MCF 10A (cell line): ENCODE measurements at regions not wholly inside any gene's neighbourhood (a gene's known extent, or its start where the extent isn't known, plus 50 kb on each side); places are given as distances from the start of the nearest gene placed in this dataset.

Experiments used
- BruUV-seq: library from RNA; stranded (reverse); fragments of 400-500 nt; replicated peaks from 2 replicates; lab custom pipeline; 2021; lab: Mats Ljungman, UMichigan
- CTCF ChIA-PET: fragments of 300-600 bp; sonication (Branson Sonifier 250); formaldehyde crosslinking; extraction: SDS; loops from one replicate; lab custom pipeline; 2021; ENCODE audit warnings: antibody characterized with exemption, inconsistent platforms; lab: Yijun Ruan, JAX
- POLR2A ChIA-PET: fragments of 300-600, 350-650 bp; sonication (Branson Sonifier 250); formaldehyde crosslinking; extraction: SDS; loops from one replicate; lab custom pipeline; 2020; ENCODE audit warnings: antibody characterized with exemption, inconsistent platforms; lab: Yijun Ruan, JAX
- DNase-seq: peaks from one replicate; pipeline ENCODE4 v3.0.0-alpha.2; 2018; ENCODE audit not compliant: unreplicated experiment
- H3K27ac Mint-ChIP-seq: one replicate; pipeline ENCODE4 v1.8.0; 2022; ENCODE audit warnings: mild to moderate bottlenecking, low read depth, mixed read lengths; ENCODE audit not compliant: unreplicated experiment
- H3K27me3 Mint-ChIP-seq: one replicate; pipeline ENCODE4 v1.8.0; 2022; ENCODE audit warnings: mixed read lengths; ENCODE audit not compliant: insufficient read depth, unreplicated experiment
- H3K36me3 Mint-ChIP-seq: one replicate; pipeline ENCODE4 v1.8.0; 2022; ENCODE audit warnings: mild to moderate bottlenecking, moderate library complexity, mixed read lengths; ENCODE audit not compliant: insufficient read depth, unreplicated experiment
- H3K4me1 Mint-ChIP-seq: one replicate; pipeline ENCODE4 v1.8.0; 2022; ENCODE audit warnings: mixed read lengths; ENCODE audit not compliant: insufficient read depth, unreplicated experiment
- H3K4me3 Mint-ChIP-seq: one replicate; pipeline ENCODE4 v1.8.0; 2022; ENCODE audit warnings: mild to moderate bottlenecking, moderate library complexity, mixed read lengths; ENCODE audit not compliant: unreplicated experiment
- H3K9me3 Mint-ChIP-seq: one replicate; pipeline ENCODE4 v1.8.0; 2022; ENCODE audit warnings: mixed read lengths; ENCODE audit not compliant: unreplicated experiment
- intact Hi-C: fragments of 100-400 bp; cut with micrococcal nuclease; formaldehyde crosslinking; loops from 2 replicates; pipeline ENCODE4 v1.14.1; 2022
- TF ChIP-seq, protein P1 (sequence below): fragments of 200-600 bp; IDR thresholded peaks from one replicate; pipeline ENCODE4 v1.8.0; 2022; ENCODE audit warnings: antibody characterized with exemption, mild to moderate bottlenecking; ENCODE audit not compliant: unreplicated experiment

DNA sequence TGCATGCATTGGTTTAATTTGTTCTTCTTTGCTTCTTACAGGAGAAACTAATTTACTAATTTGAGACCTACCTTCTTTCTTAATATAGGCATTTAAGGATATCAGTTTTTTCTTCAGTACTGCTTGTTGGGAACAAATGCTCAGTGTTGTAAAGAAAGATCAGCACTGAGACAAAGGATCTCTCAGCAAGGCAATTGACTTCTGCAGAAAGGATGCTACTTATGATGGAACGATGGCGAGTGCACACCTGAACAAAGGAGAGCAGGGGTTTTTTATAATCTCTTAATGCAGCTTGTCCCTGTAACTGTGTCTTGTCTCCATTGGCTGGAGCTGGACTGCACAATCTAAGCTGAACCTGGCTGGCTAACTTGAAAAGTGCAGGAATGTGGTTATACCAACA lies 64.2 kb downstream of the RPP21 start:
- DNase-seq = no peak
- ChIA-PET POLR2A (no interaction called here), CTCF (interaction anchor here (0.8 kb wide), 1 partner anchor 12 kb away, joined by 3 read pairs; no protein-coding TSS in a partner anchor)
- H3K27me3 Mint-ChIP-seq = peaks cover 88% of the 10 kb centered on the region
- H3K9me3 Mint-ChIP-seq = peaks cover 19% of the 10 kb centered on the region
- no peak overlapping the region for H3K4me3 Mint-ChIP-seq
- intact Hi-C loops = no loop called here
- BruUV-seq = no TSS peak
- no peaks in the 10 kb centered on the region for H3K4me1 Mint-ChIP-seq
- TF ChIP-seq, protein P1, sequence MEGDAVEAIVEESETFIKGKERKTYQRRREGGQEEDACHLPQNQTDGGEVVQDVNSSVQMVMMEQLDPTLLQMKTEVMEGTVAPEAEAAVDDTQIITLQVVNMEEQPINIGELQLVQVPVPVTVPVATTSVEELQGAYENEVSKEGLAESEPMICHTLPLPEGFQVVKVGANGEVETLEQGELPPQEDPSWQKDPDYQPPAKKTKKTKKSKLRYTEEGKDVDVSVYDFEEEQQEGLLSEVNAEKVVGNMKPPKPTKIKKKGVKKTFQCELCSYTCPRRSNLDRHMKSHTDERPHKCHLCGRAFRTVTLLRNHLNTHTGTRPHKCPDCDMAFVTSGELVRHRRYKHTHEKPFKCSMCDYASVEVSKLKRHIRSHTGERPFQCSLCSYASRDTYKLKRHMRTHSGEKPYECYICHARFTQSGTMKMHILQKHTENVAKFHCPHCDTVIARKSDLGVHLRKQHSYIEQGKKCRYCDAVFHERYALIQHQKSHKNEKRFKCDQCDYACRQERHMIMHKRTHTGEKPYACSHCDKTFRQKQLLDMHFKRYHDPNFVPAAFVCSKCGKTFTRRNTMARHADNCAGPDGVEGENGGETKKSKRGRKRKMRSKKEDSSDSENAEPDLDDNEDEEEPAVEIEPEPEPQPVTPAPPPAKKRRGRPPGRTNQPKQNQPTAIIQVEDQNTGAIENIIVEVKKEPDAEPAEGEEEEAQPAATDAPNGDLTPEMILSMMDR = no peak
- H3K27ac Mint-ChIP-seq = no peak overlapping the region
- peaks cover 4% of the 10 kb centered on the region for H3K36me3 Mint-ChIP-seq

DNA sequence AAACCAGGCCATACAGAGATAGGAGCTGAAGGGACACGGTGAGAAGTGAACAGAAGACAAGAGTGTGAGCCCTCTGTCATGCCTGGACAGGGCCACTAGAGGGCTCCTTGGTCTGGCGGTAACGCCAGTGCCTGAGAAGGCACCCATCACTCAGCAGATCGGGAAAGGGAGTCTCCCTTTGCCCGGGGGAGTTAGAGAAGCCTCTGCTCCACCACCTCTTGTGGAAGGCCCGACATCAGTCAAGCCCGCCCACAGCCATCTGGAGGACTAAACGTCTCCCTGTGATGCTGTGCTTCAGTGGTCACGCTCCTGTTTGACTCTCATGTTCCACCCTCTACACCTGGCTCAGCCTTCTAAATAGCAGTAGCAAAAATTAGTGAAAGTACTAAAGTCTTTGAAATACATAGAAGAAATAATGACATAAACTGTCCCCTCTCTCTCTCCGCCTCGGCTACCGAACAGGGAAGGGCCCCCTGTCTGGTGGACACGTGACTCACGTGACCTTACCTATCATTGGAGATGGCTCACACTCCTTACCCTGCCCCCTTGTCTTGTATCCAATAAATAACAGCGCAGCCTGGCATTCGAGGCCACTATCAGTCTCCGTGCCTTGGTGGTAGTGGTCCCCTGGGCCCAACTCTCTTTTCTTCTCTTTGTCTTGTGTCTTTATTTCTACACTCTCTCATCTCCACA lies 66.7 kb downstream of the RPP21 start:
- Mint-ChIP-seq H3K9me3 (peaks cover 19% of the 10 kb centered on the region), H3K4me1 (no peaks in the 10 kb centered on the region), H3K27ac (no peak overlapping the region), H3K4me3 (no peak overlapping the region), H3K36me3 (peaks cover 7% of the 10 kb centered on the region), H3K27me3 (peaks cover 88% of the 10 kb centered on the region)
- peak; percentile 60 for DNase-seq
- TF ChIP-seq, protein P1 = peak; percentile 79
- ChIA-PET CTCF (interaction anchor here (0.7 to 1.1 kb wide), 9 partner anchors 10 to 70 kb away, joined by 3 to 5 read pairs (median 4); no protein-coding TSS in a partner anchor), POLR2A (no interaction called here)
- BruUV-seq = no TSS peak
- intact Hi-C loops = loop anchor here (1.0 to 5.0 kb wide), 2 partner anchors 42 to 194 kb away; no protein-coding TSS in a partner anchor

DNA sequence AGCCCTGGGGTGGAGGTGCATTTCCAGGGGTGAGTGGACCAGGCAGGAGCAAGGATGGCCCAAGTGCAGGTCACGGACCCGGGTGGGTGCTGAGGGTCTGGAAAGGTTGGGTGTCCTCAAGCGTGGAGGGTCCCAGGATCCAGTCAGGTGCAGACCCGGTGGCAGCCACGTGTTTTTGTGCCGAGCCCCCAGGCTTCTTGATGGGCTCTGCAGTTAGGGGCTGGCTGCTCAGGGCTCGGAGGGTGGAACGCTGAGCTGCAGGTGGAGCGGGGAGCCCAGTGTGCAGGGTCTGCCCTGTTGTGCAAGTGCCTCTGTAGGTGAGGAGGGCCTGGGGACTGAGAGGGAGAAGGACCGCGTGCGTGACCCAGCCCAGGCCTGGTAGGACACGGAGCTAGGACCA lies 70.9 kb upstream of the HLA-E start:
- no peak for DNase-seq
- Mint-ChIP-seq H3K27ac (no peak overlapping the region), H3K9me3 (no peaks in the 10 kb centered on the region), H3K4me1 (no peaks in the 10 kb centered on the region), H3K27me3 (peaks cover 91% of the 10 kb centered on the region), H3K4me3 (no peak overlapping the region), H3K36me3 (peaks cover 7% of the 10 kb centered on the region)
- ChIA-PET CTCF (no interaction called here), POLR2A (no interaction called here)
- no TSS peak for BruUV-seq
- intact Hi-C loops = no loop called here
- TF ChIP-seq, protein P1 = no peak

DNA sequence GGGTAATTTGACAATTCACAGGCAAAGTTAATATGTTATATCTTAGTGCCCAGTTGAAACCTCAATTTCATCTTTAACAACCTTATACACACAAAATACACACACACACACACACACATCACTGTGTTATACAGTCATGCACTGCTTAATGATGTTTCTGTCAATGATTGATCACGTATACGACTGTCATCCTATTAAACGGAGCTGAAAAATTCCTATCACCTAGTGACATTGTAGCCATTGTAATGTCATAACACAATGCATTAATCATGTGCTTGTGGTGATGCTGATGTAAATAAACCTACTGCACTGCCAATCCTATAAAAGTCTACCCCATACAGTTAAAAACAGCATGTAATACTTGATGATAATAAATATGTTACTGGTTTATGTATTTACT lies 64.8 kb upstream of the HLA-E start:
- intact Hi-C loops = no loop called here
- no peak overlapping the region for H3K4me3 Mint-ChIP-seq
- no peaks in the 10 kb centered on the region for H3K4me1 Mint-ChIP-seq
- DNase-seq = no peak
- TF ChIP-seq, protein P1 = no peak
- no peaks in the 10 kb centered on the region for H3K36me3 Mint-ChIP-seq
- BruUV-seq = no TSS peak
- POLR2A ChIA-PET = interaction anchor here (1.5 kb wide), 1 partner anchor 21 kb away, joined by 3 read pairs; no protein-coding TSS in a partner anchor
- peaks cover 10% of the 10 kb centered on the region for H3K9me3 Mint-ChIP-seq
- H3K27ac Mint-ChIP-seq = no peak overlapping the region
- H3K27me3 Mint-ChIP-seq = peaks cover 90% of the 10 kb centered on the region
- CTCF ChIA-PET = interaction anchor here (0.9 to 1.5 kb wide), 3 partner anchors 16 to 75 kb away, joined by 3 read pairs; no protein-coding TSS in a partner anchor
